ENCODE measurements at regions not wholly inside any gene's neighbourhood (a gene's known extent, or its start where the extent isn't known, plus 50 kb on each side); places are given as distances from the start of the nearest gene placed in this dataset.

DNA sequence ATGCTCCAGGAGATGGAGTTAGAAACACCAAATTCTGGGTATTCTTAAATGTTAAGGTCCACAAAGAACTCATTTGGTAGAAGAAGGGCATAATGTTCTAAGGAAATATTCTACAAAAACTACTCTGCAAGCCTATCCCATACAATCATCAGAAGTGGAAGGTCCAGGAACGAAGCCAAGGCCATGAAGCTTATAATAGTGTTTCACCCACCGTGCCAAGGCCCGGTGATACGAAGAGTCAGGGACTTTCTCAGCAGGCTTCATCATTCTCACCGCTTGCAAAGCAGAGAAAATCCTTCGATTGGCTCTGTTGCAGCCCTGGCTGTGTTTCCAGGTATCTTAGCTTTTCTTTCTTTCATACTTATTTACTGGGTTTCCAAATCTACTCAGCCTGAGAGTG is 351.9 kb upstream of the CELF2 start:
- DNase-seq (ENCODE audit: low read depth): no peak
- no peak for TF ChIP-seq CTCF (conservative IDR thresholded peaks at IDR 0.05; ENCODE audit: low read depth, low read length)

GRCh38 chr10:10667466-10667865 is 350.2 kb upstream of the CELF2 start:
- TF ChIP-seq CTCF (conservative IDR thresholded peaks at IDR 0.05; ENCODE audit: low read depth, low read length): no peak

More for the DNA sequence above, 351.9 kb upstream of the CELF2 start:
- H3K4me3 ChIP-seq (ENCODE audit: low read depth, low read length): no peak overlapping the region

GRCh38 chr10:10676972-10677371 is 340.7 kb upstream of the CELF2 start:
- no peak for DNase-seq (ENCODE audit: low read depth)
- TF ChIP-seq CTCF (conservative IDR thresholded peaks at IDR 0.05; ENCODE audit: low read depth, low read length): no peak
- H3K4me3 ChIP-seq (ENCODE audit: low read depth, low read length): no peak overlapping the region

More at GRCh38 chr10:10667466-10667865, 350.2 kb upstream of the CELF2 start:
- DNase-seq (ENCODE audit: low read depth): no peak
- no peak overlapping the region for H3K4me3 ChIP-seq (ENCODE audit: low read depth, low read length)

DNA sequence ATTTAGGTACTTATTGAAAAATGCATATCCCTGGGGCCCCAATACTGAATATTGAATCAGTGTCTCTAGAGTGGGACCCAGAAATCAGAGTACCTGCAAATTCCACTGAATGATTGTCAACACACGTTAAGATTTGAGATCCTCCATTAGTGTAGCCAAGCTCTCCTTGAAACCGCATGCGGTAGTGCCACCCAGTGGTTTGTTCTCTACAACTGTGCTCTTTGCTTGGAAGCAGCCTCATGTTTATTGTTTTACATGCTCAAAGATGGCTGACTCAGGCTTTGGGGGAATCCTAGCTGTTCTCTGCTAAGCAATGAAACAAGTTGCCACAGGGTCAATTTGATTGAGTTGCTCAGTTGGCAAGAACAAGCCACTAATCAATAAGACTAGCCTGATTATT is 340.2 kb upstream of the CELF2 start:
- H3K4me3 ChIP-seq (ENCODE audit: low read depth, low read length): no peak overlapping the region
- DNase-seq (ENCODE audit: low read depth): peak; percentile 88
- peak; percentile 76 for TF ChIP-seq CTCF (conservative IDR thresholded peaks at IDR 0.05; ENCODE audit: low read depth, low read length)

GRCh38 chr10:10680496-10680895 is 337.2 kb upstream of the CELF2 start:
- no peak for DNase-seq (ENCODE audit: low read depth)
- TF ChIP-seq CTCF (conservative IDR thresholded peaks at IDR 0.05; ENCODE audit: low read depth, low read length): no peak

GRCh38 chr10:10684972-10685371 is 332.7 kb upstream of the CELF2 start:
- no peak for DNase-seq (ENCODE audit: low read depth)

More at GRCh38 chr10:10680496-10680895, 337.2 kb upstream of the CELF2 start:
- H3K4me3 ChIP-seq (ENCODE audit: low read depth, low read length): no peak overlapping the region

More at GRCh38 chr10:10684972-10685371, 332.7 kb upstream of the CELF2 start:
- no peak overlapping the region for H3K4me3 ChIP-seq (ENCODE audit: low read depth, low read length)
- TF ChIP-seq CTCF (conservative IDR thresholded peaks at IDR 0.05; ENCODE audit: low read depth, low read length): no peak

Data from choroid plexus epithelial cell (primary cell).